Uterus (tissue), 3 donors: ENCODE measurements at regions not wholly inside any gene's neighbourhood (a gene's known extent, or its start where the extent isn't known, plus 50 kb on each side); places are given as distances from the start of the nearest gene placed in this dataset.

ENCODE experiments used
- DNase-seq, 2 donors: peaks; one replicate each; pipeline ENCODE4 v3.0.0-alpha.2; 2019 to 2020
- H3K27ac ChIP-seq, 2 donors: fragments of 200-600 bp; sonication (generic); 1 replicate in 1 of 2; 2 replicates in 1 of 2; pipeline ENCODE4 v1.5.1; 2016 to 2018
- H3K27me3 ChIP-seq, 2 donors: fragments of 200-600 bp; sonication (generic); one replicate each; pipeline ENCODE4 v1.5.1; 2018 to 2019; ENCODE audit warnings: control low read depth in 1 of 2
- H3K36me3 ChIP-seq, 2 donors: fragments of 200-600 bp; sonication (generic); one replicate each; pipeline ENCODE4 v1.5.1; 2019; ENCODE audit warnings: control low read depth in 1 of 2
- H3K4me1 ChIP-seq, 2 donors: fragments of 200-600 bp; sonication (generic); one replicate each; pipeline ENCODE4 v1.5.1; 2018 to 2019; ENCODE audit warnings: control low read depth in 1 of 2
- H3K4me3 ChIP-seq, 2 donors: fragments of 200-600 bp; sonication (generic); 1 replicate in 1 of 2; 2 replicates in 1 of 2; pipeline ENCODE4 v1.5.1; 2018 to 2019; ENCODE audit warnings: mild to moderate bottlenecking in 1 of 2
- H3K9me3 ChIP-seq, 2 donors: fragments of 200-600 bp; sonication (generic); one replicate each; pipeline ENCODE4 v1.5.1; 2019; ENCODE audit warnings: control low read depth in 1 of 2
- POLR2A ChIP-seq, 2 donors: fragments of 450-650 bp; IDR thresholded peaks; one replicate each; pipeline ENCODE4 v1.6.1; 2016; ENCODE audit warnings: antibody characterized with exemption in 2 of 2, mild to moderate bottlenecking in 1 of 2, moderate library complexity in 1 of 2
- intact Hi-C: fragments of 100-400 bp; cut with DNase I; formaldehyde crosslinking; loops from one replicate; pipeline ENCODE4 v1.15.1; 2023; ENCODE audit warnings: low total_unique reads
- TF ChIP-seq, protein P1 (sequence below), 4 experiments: fragments of 200-600 bp in 2 of 4; fragments of 450-650 bp in 2 of 4; sonication (generic) in 2 of 4; IDR thresholded peaks; one replicate each; pipeline ENCODE4 v1.5.1; 2016 to 2019; ENCODE audit warnings: antibody characterized with exemption in 4 of 4, mild to moderate bottlenecking in 2 of 4, moderate library complexity in 1 of 4
- donor health status: DM: yes; HTN: yes; CAD: no.

DNA sequence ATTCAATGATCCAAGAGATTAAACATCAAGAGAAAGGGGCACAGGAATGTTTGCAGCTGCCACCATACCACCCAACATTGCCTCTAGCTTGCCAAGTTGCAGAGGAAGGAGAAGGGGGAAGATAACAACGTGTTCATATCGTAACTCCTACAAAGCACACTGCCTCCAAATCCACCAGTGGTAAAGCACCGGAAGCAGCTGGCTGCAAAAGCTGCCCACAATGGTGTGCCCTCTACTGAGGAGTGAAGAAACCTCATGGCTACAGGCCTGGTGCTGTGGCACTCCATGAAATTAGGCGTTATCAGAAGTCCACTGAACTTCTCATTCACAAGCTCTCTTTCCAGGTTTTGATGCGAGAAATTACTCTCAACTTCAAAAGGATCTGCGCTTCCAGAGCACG is 263.9 kb upstream of the STT3B start:
- Histone ChIP-seq H3K27ac (no peak overlapping the region), H3K4me3 (no peak overlapping the region), H3K36me3 (no peaks in the 10 kb centered on the region), H3K4me1 (no peaks in the 10 kb centered on the region), H3K9me3 (no peaks in the 10 kb centered on the region), H3K27me3 (no peaks in the 10 kb centered on the region)
- no peak for DNase-seq
- TF ChIP-seq POLR2A (IDR thresholded peaks at IDR 0.05) = no peak
- TF ChIP-seq, protein P1, sequence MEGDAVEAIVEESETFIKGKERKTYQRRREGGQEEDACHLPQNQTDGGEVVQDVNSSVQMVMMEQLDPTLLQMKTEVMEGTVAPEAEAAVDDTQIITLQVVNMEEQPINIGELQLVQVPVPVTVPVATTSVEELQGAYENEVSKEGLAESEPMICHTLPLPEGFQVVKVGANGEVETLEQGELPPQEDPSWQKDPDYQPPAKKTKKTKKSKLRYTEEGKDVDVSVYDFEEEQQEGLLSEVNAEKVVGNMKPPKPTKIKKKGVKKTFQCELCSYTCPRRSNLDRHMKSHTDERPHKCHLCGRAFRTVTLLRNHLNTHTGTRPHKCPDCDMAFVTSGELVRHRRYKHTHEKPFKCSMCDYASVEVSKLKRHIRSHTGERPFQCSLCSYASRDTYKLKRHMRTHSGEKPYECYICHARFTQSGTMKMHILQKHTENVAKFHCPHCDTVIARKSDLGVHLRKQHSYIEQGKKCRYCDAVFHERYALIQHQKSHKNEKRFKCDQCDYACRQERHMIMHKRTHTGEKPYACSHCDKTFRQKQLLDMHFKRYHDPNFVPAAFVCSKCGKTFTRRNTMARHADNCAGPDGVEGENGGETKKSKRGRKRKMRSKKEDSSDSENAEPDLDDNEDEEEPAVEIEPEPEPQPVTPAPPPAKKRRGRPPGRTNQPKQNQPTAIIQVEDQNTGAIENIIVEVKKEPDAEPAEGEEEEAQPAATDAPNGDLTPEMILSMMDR (IDR thresholded peaks at IDR 0.05) = no peak
- intact Hi-C loops = no loop called here

DNA sequence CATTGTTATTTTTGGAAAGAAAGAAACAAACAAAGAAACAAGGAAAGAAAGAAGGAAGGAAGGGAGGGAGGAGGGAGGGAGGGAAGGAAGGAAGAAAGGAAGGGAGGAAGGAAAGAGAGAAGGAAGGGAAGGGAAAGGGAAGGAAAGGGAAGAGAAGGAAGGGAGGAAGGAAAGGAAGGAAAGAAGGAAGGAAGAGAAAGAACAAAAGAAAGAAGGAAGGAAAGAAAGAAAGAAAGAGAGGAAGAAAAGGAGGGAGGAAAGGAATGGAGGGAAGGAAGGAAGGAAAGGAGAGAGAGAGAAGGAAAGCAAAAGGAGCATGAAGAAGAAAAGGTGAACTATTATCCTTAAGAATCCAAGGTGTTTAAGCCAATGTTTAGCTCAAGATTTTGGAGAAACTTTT is 262.7 kb upstream of the STT3B start:
- no peaks in the 10 kb centered on the region for H3K4me1 ChIP-seq
- no peak overlapping the region for H3K27ac ChIP-seq
- intact Hi-C loops = no loop called here
- no peaks in the 10 kb centered on the region for H3K27me3 ChIP-seq
- H3K9me3 ChIP-seq = no peaks in the 10 kb centered on the region
- no peak for DNase-seq
- no peak for TF ChIP-seq POLR2A (IDR thresholded peaks at IDR 0.05)
- TF ChIP-seq, protein P1 (IDR thresholded peaks at IDR 0.05) = no peak
- no peak overlapping the region for H3K4me3 ChIP-seq
- no peaks in the 10 kb centered on the region for H3K36me3 ChIP-seq

DNA sequence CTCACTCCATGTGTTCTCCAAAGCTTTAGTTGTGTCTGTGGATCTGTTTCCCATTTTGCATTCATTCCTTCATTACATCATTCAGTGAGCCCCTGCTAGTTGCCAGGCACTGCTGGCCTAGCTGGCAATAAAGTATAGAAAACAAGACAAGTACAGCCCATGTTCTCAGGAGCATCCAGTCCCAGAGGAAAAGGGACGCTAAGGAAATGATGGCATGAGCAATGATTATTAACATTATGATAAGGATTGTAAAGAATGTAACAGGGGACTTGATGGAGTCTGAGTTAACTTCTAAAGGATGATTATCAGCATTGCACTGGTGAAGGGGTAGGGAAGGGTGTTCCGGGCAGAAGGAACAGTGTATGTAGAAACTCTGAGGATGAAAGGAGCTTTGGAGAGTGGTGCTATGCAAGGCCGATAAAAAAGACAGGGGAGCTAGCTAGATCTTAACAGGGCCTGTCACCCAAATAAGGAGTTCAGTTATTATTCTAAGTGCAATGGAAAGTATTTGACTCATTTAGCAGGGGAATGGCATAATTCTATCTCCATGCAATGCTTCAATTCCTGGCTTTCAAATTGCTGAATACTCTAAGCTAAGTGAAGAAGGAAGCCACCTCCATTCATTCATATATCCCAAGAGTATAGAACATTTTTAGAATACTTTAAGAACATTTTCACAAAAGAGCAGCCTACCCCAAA is 258.2 kb upstream of the STT3B start:
- TF ChIP-seq POLR2A (IDR thresholded peaks at IDR 0.05) = no peak
- TF ChIP-seq, protein P1 (IDR thresholded peaks at IDR 0.05) = no peak
- no peak for DNase-seq
- Histone ChIP-seq H3K27ac (peak overlapping the region; percentile 49 to 73), H3K4me1 (peaks cover 6% of the 10 kb centered on the region in 2 donors), H3K27me3 (no peaks in the 10 kb centered on the region), H3K4me3 (no peak overlapping the region), H3K36me3 (no peaks in the 10 kb centered on the region), H3K9me3 (no peaks in the 10 kb centered on the region)
- intact Hi-C loops = no loop called here

DNA sequence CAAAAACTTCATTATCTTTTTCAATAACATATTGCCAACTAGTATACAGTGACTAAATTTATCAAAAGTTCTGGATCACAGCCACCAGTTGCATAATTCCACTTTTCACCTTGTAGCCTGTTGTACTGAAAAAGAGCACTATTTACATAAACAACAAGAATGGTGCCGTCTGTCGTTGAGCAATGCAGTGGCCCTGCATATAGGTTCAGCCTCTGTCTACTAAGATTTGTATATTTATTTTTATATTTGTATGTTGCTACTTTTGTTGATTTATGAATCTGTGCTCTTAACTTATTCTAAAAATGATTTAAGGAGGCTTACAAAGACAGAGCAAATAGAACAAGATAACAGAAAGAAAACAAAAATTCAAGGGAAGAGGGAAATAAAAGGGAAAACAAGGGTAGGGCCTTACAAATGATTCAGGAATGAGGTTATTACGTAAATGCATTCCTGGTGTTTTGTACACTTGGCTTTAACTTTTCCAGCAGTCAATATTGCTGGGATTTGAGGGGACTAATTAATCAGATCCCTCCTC is 257.6 kb upstream of the STT3B start:
- H3K27ac ChIP-seq = peak overlapping the region; percentile 7 to 73
- H3K4me3 ChIP-seq = no peak overlapping the region
- H3K9me3 ChIP-seq = no peaks in the 10 kb centered on the region
- TF ChIP-seq, protein P1 (IDR thresholded peaks at IDR 0.05) = no peak
- no peak for TF ChIP-seq POLR2A (IDR thresholded peaks at IDR 0.05)
- intact Hi-C loops = no loop called here
- no peak for DNase-seq
- peaks cover 6% of the 10 kb centered on the region in 2 donors for H3K4me1 ChIP-seq
- H3K36me3 ChIP-seq = no peaks in the 10 kb centered on the region
- no peaks in the 10 kb centered on the region for H3K27me3 ChIP-seq

DNA sequence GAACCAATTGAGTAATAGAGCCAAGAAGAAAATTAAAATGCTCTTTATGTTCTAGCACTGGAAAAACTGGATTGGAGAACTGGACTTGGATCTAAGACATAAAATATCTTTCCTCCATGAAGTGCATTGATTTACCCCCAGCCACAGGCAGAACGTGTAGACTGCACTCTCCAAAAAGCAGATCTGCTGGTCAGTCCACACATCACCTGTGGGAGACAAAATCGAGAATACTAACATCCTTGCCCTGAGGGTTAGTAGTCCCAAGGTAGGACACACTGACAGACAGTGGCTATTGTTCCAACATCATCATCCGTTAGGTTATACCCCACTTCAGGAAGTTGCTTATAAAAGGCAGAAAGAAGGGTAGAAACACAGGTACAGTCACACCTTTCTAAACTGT is 257.1 kb upstream of the STT3B start:
- peak overlapping the region; percentile 7 to 73 for H3K27ac ChIP-seq
- intact Hi-C loops = no loop called here
- no peak for DNase-seq

More for the DNA sequence above, 257.1 kb upstream of the STT3B start:
- Histone ChIP-seq H3K4me1 (peaks cover 6% of the 10 kb centered on the region in 2 donors), H3K36me3 (no peaks in the 10 kb centered on the region), H3K4me3 (no peak overlapping the region), H3K27me3 (no peaks in the 10 kb centered on the region), H3K9me3 (no peaks in the 10 kb centered on the region)
- no peak for TF ChIP-seq POLR2A (IDR thresholded peaks at IDR 0.05)
- TF ChIP-seq, protein P1 (IDR thresholded peaks at IDR 0.05) = no peak
